Left cardiac atrium (tissue), 4 donors: ENCODE measurements at regions not wholly inside any gene's neighbourhood (a gene's known extent, or its start where the extent isn't known, plus 50 kb on each side); places are given as distances from the start of the nearest gene placed in this dataset.
"Not testable (repeated sequence)": the region's sequence is repeated elsewhere in the genome, so short reads cannot be mapped to it uniquely, and the experiment has no call there.

Experiments
- ATAC-seq, 2 donors: fragments of 200-7000 bp; cut with Tn5 transposase; one replicate each; pipeline ENCODE4 v1.9.1; 2020; ENCODE audit warnings: mild to moderate bottlenecking in 2 of 2, moderate library complexity in 2 of 2
- DNase-seq: peaks from one replicate; pipeline ENCODE4 v3.0.0-alpha.2; 2020
- intact Hi-C, 2 donors: fragments of 100-400 bp; cut with DNase I; formaldehyde crosslinking; loops; one replicate each; pipeline versions ENCODE4 v1.14.1 to v1.15.1; 2022 to 2023
- donor health status: DM: no; HTN: yes; CAD: no.
- donor health status: DM: no; HTN: yes; CAD: no; lungs with severe emphysema.
- donor health status: DM: yes; HTN: yes; CAD: no.
- donor health status: Dilated cardiomyopathy.

DNA sequence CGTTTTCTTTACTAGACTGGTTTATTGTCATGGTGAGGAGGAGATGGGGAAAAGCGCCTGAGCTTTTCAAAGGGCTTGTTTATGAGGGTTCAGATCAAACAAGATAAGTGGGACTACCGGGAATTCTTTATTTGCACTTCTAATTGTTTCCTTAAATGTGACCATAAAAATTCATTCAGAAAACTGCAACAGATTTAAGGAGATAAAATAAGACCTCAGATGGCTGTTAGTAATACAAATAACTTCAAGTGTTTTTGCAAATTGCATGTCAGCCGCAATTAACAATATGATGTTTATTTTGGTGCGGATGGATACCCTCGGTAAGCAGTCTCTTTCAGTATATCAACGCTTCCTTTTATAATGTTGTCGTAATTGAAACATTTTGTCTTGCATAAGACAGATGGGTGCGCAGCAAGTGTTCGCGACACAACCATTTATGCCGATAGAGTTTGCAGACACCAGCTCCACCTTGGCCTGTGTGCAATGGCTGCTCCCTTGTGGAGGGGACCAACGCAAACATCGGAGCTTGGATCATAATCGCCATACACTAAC lies 151.0 kb downstream of the C4orf33 start:
- intact Hi-C loops: no loop called here
- DNase-seq (no peak), ATAC-seq (no peak)

DNA sequence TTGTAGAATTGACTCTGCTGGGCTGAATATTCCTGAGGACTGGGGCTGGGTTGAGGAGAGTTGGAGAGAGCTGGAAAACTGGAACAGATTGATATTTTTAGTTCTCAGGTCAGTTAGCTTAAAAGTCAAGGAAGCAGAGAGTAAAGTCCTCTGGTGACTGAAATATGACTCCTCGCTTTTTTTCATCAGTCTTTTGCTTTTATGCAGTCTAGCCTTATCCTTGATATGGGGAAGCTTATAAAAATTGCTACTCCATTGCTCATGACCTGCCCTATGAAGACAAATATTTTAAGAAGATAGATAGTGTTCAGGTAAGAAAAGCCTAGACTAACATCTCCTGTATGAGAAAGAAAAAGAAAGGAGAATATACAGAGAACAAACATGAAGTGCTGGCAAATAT lies 152.7 kb downstream of the C4orf33 start:
- DNase-seq (no peak), ATAC-seq (no peak)
- intact Hi-C loops: no loop called here

DNA sequence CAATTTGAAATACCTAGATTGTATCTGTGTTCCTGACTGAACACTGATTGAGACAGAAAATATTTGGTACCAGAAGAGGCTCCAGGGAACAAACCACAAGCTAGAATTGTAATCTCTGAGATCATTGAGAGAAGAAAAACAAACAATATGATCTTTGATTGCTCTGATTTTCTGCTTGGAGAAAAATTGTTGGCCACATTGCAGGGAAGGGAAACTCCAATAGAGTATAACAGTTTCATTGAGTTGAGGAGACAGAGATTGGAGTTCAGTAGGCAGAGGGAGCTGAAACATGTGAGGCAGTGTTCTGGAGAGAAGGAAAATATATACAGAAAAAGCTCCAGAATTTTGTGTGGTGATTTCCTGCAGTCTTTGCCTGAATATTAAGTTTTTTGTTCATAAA lies 158.2 kb downstream of the C4orf33 start:
- intact Hi-C loops: no loop called here
- DNase-seq (no peak), ATAC-seq (no peak)

DNA sequence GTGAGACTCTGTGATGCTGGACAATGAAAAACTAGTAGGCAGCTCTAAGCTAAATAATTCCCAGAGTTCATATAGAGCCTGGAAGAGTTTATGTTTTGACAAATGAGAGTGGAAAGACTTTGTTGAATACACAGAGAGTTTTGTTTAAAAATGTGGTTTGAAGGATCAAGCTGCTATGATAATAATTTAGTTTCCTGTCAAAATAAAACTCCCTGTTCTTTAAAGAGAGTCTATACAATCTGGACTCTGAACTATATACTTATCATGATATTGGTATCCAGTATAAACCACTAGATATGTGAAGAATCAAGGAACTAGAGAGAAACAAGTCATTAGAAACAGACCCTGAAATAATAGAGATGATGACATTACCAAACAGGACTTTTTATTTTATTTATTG lies 158.6 kb downstream of the C4orf33 start:
- intact Hi-C loops: no loop called here
- ATAC-seq: no peak

DNA sequence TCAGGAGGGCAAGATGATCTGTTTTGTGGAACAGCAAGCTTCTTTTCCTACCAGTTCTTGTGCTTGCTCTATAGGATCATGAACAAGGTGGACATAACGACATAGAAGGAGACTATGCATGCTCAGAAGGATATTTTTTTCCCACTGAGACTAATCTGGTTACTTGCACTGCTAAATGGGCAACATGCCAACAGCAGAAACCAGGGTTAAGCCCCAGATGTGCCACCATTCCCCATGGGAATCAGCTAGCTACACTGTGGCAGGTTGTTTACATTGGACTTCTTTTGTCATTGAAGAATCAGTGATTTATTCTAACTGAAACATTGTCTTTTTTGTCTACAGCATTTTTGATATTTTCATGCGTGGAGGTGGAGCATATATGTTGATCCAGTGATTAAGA lies 165.6 kb downstream of the C4orf33 start:
- intact Hi-C loops: no loop called here
- DNase-seq (no peak), ATAC-seq (no peak)

More for the DNA sequence above, 158.6 kb downstream of the C4orf33 start:
- DNase-seq: no peak

DNA sequence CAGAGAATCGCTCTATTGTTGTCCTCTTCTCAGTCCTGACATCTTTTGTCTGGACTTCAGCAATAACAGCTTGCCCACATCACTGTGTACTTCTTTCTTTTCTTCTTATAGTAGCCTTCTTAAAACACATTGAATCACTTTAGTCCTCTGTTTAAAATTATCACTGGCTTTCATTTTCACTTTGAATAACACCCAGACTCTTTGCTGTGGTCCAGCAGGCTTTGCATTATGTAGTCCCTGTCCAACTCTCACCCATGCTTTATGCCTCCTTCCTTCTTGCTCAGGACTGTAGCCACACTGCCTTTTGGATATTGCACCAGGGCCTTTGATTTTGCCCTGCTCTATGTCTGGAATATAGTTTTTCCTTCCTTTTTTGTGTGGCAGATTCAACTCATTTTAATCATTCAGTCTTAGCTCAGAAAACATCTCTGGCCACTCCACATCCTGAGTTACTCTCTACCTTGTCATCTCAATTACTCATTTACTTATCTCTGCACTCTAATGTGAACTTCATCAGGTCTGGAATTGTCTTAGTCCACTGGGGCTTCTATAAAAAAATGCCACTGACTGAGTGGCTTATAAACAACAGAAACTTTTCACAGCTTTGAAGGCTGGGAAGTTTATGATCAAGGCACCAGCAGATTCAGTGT lies 168.2 kb downstream of the C4orf33 start:
- no peak for DNase-seq
- no peak for ATAC-seq
- intact Hi-C loops: no loop called here

DNA sequence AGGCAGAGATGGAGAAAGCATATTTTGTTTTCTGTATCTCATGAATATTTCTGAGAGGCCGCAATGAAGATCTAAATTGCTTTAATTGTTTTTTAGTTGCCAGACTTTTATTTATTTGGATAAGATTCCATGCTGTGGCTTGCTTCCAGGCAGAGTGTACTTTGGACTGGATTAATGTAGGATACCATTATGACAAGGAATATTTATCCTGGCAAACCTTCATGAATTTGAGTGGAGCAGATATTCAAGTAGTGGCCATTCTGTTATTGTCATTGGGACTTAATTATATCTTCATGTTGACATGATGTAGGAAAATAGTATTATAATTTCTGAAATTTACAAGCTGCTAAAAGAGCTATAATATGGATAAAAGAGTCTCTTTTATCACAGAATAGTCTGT lies 182.9 kb downstream of the C4orf33 start:
- intact Hi-C loops: no loop called here
- DNase-seq (no peak), ATAC-seq (no peak)

DNA sequence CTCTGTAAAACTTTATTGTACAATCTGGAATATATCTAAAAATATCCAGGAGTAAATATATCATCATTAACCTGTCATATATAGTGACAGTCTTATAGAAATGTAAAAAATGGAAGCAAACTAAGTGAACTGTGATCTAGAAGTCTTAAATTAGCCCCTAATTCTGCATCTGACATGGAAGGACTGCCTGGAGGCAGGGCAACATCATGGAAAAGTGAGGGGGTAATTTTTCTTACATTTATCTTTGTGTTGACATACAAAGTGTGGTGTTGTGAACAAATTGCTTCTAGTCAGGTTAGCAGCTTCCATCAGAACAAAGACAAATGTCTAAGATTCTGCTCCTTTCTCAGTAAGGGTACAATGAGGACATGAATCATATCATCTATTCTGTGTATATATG lies 186.3 kb downstream of the C4orf33 start:
- ATAC-seq: no peak
- intact Hi-C loops: no loop called here

DNA sequence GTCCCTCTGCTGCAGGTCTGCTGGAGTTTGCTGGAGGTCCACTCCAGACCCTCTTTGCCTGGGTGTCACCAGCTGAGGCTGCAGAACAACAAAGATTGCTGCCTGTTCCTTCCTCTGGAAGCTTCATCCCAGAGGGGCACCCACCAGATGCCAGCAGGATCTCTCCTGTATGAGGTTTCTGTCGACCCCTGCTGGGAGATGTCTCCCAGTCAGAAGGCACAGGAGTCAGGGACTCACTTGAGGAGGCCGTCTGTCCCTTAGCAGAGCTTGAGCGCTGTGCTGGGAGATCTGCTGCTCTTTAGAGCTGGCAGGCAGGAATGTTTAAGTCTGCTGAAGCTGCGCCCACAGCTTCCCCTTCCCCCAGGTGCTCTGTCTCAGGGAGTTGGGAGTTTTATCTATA lies 196.2 kb downstream of the C4orf33 start:
- DNase-seq, intact Hi-C loops, ATAC-seq: not testable (repeated sequence)

More for the DNA sequence above, 186.3 kb downstream of the C4orf33 start:
- DNase-seq: no peak

DNA sequence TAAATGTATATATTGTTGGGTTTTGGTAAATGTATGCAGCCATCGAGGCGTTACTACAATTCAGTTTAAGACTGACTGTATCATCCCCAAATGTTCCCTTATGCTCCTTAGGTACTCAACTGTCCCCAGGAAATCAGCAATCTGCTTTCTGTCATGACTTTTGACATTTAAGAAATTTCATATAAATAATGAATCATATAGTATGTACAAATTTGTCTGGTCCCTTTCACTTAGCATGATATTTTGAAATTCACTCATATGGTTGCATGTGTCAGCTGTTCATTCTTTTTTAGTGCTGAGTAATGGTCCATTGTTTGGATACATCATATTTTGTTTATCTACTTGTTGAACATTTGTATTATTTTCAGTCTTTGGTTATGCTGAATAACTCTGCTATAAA lies 218.8 kb downstream of the C4orf33 start:
- intact Hi-C loops: no loop called here
- no peak for DNase-seq
- ATAC-seq: no peak

DNA sequence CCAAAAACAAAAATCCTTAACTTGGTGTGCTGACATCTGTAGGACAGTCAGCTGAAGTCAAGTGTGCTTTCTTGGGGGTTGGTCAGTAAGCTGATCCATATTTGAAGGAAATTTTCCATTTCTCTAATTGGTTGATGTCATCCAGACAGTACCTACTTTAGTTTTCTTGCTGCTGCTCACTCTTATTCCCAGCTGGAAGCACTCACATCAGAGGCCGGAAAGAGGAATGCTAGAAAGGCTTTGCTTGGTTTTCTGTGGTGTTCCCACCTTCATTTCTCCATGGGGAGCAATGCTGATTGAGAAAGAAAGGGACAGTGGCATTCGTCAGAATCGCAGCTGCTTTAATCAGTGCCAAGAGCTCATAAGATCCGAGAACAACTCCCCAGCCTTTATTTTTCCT lies 227.0 kb downstream of the C4orf33 start:
- intact Hi-C loops: no loop called here
- DNase-seq (no peak), ATAC-seq (no peak)

DNA sequence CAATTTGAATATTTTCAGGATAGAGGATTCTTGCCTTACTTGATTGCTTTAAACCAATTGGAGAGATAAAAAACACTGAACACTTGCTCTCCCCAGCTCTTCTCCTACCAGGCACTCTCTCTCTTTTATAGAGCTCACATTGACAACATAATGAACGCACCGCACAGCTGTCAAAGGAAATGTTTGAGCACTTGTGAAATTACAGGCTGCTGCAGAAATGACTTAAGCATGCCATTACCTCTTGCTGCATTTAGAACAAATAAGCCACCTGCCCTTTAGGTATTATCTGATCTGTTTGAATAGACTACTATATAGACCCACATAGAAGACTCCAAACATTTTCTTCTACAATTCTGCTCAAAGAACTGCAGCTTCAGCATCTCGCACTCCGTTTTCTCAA lies 227.7 kb downstream of the C4orf33 start:
- no peak for DNase-seq
- ATAC-seq: no peak
- intact Hi-C loops: no loop called here

DNA sequence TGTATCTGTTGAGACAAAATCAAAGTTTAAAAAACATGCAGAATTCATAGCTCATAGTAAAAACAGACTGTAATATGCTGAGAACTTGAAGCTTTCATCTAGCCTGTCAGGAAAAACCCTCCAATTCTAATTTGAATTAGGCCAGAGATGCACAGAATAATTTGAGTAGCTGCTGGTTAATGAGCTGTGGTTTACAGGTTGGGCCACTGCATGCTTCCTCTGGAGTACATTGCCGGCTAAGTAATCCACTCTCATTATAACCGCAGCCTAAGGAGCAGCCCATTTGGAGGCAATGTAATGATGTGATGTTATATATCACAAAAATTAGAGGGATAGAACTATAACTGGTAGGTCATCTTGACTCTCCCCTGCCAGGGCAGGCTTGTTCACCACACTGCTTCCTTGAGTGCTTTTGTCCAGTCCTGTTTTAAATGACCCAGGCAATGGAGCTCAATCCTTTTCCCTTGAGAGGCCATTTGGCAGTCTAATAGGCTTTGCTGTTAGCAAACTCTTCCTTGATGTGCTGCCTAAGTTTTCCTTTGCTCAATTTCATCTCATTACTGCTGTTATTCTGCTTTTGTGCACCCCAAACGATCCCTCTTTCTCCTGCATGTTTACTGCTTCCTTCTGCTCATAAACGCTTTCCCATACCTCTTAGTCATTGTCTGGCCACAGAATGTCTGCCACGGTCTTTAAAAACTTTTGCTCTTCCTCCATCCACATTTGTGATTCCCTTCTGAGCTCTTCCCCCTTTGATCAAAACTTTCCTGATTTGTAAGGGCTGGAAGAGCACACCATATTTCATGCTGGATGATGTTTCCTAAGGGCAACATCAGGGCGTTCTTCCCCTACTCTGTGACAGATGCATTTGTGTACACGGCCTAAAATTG lies 230.9 kb downstream of the C4orf33 start:
- no peak for DNase-seq
- ATAC-seq: no peak
- intact Hi-C loops: no loop called here

DNA sequence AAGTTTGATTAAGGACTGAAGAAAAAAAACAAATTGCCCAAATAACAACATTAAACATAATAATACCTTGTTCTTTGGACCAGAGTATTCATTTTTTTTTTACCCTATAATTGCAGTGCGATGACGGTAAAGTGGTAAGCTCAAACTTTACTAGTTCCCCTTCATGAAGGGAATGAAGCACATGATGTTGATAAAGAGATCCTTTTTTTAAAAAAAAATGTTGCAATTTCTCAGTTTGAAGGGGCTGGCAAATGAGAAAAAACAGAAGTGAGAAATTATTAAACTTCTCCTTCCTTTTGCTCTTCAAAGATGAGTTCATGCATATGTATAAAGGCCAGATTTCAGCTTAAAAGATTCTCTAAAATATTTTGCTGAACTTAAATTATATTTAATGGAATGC lies 231.7 kb downstream of the C4orf33 start:
- DNase-seq (no peak), ATAC-seq (no peak)
- intact Hi-C loops: no loop called here

DNA sequence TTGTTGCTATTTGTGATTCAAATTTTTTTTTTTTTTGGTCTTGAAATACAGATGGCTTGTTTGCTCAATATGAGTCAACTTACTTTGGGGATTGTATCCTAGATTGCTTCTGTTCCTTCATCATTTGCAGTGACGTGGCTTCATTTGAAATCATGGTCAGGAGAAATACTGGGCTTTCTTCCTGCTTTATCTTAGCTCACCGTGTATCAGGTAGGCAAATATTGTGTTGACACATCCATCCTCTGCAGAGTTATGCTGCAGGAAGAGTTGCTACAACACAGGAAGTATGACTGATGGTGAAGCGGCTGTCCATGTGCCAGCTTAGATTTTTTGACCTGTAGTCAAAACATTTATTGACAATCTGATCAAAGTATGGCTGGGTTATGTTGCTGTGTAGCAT lies 232.2 kb downstream of the C4orf33 start:
- no peak for DNase-seq
- intact Hi-C loops: no loop called here
- ATAC-seq: no peak

DNA sequence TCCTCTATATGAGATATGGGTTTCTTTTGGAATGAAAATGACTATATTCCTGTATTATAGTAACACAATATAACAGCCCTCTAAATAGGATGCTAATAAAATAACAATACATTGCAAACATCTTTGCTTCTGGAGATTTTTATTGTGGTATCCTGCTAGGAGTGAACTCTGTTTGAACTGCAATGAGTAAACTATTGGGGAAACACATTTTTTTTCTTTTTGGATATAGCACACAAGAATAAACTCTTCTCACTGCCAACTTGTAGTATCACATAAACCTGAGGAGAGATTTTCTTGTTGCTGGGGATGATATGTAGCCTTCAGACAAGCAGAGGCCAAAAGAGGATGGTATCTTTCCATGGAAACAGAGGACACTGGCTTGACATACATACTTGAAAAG lies 238.2 kb downstream of the C4orf33 start:
- ATAC-seq: no peak
- no peak for DNase-seq
- intact Hi-C loops: no loop called here

DNA sequence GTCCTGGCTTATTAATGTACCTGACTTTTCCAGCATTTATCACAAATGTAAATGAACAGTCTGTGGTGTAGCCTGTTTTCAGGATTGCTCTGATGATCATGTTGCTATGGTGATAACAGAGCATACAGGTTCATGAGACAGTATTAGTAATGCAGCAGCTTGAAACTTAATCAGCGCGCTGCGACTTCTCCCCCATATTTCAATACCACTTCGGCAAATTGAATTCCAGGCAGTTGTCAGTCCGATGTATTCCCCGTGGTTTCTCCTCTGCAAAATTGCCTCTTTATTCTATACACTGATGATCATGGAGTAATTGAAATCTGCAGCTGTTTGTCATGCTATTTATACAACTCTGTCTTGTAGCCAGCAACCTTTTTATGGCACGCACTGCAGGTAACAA lies 239.3 kb downstream of the C4orf33 start:
- intact Hi-C loops: no loop called here
- no peak for DNase-seq
- no peak for ATAC-seq

DNA sequence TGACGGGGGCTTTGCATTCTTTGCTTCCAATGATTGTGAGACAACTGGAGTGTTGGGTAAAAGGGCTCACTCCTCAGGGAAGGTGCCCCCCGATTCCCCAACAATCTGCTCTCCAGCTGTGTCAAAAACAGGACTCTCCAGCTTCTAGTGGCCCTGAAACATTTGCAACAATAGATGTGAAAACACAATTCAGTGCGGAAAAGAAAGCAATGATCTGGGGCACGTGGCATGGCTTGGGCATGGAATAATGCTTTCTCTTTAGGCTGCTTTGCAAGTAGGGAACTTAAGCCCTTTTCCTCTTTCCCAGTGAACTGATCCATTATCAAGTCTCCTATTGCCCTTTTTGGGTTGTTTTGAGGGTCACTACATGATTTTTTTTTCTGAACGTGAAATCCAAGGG lies 239.9 kb downstream of the C4orf33 start:
- intact Hi-C loops: no loop called here
- no peak for DNase-seq
- ATAC-seq: no peak

DNA sequence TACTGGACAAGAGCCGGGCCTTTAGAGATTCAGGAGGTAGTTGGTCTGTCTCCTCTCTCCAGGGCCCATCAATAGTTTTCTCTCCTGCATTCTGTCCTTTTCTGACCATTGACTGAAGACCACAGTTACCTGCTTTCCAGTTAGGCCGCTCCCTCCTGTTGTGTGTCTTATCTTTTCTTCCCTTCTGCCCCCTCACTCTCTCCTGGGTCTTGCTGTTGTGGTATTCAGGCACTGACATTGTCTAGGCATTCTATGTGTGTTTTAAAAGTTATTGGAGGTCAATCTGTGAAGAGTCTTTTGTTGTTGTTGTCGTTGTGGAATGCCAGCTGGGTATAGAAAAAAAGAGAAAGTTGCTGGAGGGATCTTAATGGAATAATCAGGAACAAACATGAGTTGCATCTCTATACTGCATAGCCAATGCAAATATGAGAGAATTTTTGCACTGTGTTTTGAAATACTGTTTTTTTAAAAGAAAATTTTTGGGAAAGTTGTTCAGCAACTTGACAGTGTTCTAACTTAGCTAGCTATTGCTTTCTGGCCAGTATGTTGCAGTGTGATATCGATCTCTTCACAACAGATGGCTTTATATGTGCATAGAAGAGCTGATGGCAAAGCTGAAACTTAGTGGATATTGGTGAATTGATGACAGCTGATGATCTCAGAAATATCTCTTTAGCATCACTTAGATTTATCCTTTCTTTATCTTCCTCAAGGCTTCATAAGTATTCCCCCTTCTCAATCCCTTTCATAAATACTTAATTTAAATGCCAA lies 240.7 kb downstream of the C4orf33 start:
- DNase-seq (no peak), ATAC-seq (no peak)
- intact Hi-C loops: no loop called here

DNA sequence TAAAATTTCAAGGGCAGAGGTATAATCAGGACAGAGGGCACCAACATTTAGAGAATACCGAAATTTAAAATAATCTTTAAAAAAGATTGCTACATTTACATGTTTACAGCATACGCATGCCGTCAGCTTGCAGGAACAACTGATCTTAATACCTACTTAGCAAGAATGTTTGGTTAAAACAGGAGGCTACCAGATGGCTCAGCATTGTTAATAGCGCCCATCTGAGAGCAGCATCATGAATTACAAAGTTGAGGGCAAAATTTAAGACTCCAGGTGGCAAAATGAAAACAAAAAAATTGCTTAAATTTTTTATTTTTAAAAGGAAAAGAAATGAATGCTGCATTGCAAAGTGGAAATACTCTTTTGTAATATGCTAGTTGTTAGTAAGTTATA lies 241.3 kb downstream of the C4orf33 start:
- DNase-seq: no peak
- intact Hi-C loops: no loop called here
- ATAC-seq: no peak
